VCaP (cell line): ENCODE measurements at regions not wholly inside any gene's neighbourhood (a gene's known extent, or its start where the extent isn't known, plus 50 kb on each side); places are given as distances from the start of the nearest gene placed in this dataset.

Experiments used
- H3K27ac ChIP-seq: fragments of 450-650 bp; 2 replicates; pipeline ENCODE4 v1.5.1; 2017
- TF ChIP-seq, protein P1 (sequence below): fragments of 450-650 bp; conservative IDR thresholded peaks from 2 replicates; pipeline ENCODE4 v1.5.1; 2017; ENCODE audit warnings: mild to moderate bottlenecking, moderate library complexity

DNA sequence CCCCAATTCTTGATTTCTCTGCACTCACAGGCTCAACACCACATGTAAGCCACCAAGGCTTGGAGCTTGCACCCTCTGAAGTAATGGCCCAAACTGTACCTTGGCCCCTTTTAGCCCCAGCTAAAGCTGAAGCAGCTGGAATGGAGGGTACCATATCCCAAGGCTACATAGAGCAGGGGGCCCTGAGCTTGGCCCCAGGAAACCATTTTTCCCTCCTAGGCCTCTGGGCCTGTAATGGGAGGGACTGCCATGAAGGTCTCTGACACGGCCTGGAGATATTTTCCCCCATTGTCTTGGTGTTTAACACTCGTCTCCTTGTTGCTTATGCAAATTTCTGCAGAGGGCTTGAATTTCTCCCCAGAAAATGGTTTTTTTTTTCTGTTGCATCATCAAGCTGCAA lies 69.7 kb downstream of the SKA1 start:
- TF ChIP-seq, protein P1, sequence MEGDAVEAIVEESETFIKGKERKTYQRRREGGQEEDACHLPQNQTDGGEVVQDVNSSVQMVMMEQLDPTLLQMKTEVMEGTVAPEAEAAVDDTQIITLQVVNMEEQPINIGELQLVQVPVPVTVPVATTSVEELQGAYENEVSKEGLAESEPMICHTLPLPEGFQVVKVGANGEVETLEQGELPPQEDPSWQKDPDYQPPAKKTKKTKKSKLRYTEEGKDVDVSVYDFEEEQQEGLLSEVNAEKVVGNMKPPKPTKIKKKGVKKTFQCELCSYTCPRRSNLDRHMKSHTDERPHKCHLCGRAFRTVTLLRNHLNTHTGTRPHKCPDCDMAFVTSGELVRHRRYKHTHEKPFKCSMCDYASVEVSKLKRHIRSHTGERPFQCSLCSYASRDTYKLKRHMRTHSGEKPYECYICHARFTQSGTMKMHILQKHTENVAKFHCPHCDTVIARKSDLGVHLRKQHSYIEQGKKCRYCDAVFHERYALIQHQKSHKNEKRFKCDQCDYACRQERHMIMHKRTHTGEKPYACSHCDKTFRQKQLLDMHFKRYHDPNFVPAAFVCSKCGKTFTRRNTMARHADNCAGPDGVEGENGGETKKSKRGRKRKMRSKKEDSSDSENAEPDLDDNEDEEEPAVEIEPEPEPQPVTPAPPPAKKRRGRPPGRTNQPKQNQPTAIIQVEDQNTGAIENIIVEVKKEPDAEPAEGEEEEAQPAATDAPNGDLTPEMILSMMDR, result no peak
- H3K27ac ChIP-seq, result no peak overlapping the region

DNA sequence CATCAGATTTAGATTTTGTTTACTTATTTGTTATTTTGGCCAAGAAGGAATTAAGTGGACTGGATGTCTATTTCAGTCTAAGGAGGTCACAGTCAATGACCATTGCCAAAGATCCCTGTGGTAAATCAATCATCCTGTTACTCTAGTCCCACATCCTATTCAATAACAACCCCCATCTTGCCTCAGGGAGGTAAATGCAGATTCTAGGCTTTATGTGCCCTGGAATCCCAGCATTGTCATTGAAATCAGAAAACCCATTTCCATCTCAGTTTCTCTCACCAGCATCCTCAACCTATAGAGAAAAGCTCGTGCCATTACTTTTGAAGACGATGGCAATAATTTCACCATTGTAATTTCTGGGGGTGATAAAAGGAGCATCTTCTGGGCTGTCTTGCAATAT lies 71.8 kb downstream of the SKA1 start:
- TF ChIP-seq, protein P1, result no peak
- H3K27ac ChIP-seq, result no peak overlapping the region

DNA sequence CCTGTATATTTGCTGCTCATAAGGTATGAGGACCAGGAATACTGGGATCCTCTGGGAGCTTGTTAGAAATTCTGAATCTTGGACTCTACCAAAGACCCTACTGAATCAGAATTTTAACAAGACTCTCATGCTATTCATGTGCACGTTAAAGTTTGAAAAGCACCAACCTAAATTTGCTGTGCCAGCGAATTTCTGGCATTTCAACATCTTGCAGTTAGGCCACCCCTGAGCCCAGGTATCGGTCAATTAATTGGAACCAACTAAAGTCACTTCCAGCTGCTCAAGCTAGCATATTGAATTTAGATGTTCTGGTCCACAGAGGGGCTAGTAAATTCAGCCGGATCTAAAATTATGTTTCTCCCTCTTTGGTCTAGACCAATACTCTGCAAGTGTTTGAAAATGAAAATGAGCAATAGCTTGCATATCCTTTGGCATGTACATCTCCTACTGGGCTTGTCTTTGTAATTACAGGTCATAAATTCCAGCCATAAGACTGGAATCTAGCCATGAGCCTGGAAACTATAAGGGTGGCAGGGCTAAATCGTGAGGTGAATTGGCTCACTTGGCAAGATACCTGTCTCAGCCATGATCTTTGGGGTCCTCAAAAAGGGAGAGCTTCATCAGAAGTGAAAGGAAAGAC lies 72.4 kb downstream of the SKA1 start:
- TF ChIP-seq, protein P1, result no peak
- no peak overlapping the region for H3K27ac ChIP-seq

DNA sequence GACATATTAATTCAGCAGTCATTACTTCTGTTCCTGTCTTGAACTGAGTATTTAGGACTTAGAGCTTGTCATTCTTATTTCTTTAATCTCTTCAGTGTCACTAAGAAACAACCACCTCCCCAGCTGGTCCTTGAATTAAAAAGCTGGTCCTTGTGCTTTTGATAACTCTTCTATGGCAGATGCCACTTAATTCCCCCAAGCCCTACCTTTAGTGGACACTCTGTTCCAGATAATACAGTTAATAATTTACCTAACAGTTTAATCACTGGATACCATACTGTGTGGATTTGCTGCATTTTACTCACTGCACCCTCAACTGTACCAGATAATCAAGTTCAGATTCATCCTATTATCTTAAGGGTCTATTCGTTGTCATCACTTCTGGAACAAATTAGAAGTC lies 73.1 kb downstream of the SKA1 start:
- 0 out of 2 replicates have a peak overlapping the region, but pooled peaks have one; percentile 8 for H3K27ac ChIP-seq
- TF ChIP-seq, protein P1, result no peak

DNA sequence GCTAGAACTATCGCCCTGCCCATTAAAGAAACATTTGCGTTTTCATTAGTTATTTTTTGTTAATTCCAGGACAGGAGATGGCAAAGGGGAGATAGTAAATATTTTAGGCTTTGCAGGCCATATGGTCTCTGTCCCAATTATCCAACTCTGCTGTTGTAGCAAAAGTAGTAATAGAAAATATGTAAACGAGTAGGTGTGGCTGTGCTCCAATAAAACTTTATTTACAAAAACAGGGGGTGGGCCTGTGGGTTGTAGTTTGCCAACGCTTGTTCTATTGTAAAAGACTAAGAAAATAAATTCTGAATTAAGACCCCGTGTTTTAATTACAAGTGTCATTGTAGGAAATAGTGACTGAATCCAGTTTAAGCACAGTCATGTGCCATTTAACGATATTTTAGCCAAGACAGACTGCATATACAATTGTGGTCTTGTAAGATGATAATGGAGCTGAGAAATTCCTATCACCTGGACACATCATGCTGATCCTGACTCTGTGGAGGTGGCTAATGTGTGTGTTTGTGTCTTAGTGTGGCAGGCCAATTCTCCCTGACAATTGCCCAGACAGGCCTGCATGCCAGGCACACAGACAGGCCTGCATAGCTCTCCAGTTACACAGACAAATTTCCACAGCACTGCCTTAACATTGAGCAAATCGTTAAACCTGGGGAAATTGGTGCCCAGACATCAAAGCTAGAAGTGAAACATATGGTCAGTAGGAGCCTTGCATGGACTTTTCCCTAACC lies 76.4 kb downstream of the SKA1 start:
- no peak overlapping the region for H3K27ac ChIP-seq
- TF ChIP-seq, protein P1, result no peak

DNA sequence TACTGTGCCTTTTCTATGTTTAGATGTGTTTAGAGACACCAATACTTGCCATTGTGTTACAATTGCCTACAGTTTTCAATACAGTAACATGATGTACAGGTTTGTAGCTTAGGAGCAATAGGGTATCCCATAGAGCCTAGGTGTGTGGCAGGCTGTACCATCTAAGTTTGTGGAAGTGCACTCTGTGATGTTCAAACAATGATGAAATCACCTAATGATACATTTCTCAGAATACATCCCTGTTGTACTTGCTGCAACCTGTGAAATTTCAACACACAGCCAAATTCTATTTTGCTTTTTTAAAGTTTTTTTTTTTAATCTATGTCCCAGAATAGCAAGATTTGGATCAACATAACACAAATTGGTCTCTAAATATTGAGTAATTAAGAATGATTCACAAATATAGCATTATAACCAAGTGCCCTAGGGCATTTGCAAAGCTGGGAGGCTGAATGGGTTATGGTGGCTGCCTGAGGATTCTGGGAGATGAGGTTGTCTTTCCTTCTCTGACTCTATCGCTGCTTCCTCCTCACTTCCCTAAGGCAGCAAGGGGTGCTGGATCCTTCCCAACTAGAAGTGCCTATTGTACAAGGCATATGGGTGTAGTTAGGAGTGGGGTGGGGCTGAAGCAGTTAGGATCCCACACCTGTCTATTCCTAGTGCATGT lies 78.3 kb downstream of the SKA1 start:
- TF ChIP-seq, protein P1, result no peak
- H3K27ac ChIP-seq, result no peak overlapping the region

DNA sequence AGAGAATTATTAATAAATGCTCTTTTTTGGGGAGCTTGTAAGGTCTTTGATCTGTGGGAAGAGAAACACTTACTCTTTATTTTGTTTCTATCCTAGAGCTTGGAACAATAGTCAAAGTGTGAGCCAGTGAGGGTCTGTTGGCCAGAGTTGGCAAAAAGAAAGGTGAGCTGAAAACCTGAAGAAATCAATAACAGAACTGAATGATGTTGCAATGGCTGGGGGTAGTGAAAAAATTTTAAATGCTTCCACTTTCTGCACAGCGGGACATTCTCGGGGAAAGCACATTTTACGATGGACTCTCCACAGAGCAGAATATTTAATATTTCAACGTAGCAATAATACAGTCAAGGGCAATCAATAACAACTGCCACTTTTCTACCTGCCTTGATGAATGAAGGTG lies 78.9 kb downstream of the SKA1 start:
- H3K27ac ChIP-seq, result no peak overlapping the region
- TF ChIP-seq, protein P1, result no peak
